ENCODE measurements at regions not wholly inside any gene's neighbourhood (a gene's known extent, or its start where the extent isn't known, plus 50 kb on each side); places are given as distances from the start of the nearest gene placed in this dataset.

GRCh38 chr3:4138150-4138785, 164.9 kb upstream of the SETMAR start:
- TF ChIP-seq EZH2 (IDR thresholded peaks at IDR 0.05) (no peak), POLR2AphosphoS5 (IDR thresholded peaks at IDR 0.05; ENCODE audit: borderline replicate concordance, low read depth, low read length) (no peak)
